T1000 (cell line): ENCODE measurements at regions not wholly inside any gene's neighbourhood (a gene's known extent, or its start where the extent isn't known, plus 50 kb on each side); places are given as distances from the start of the nearest gene placed in this dataset.

Experiments
- DNase-seq: peaks from one replicate; lab custom pipeline; 2025; ENCODE audit warnings: mixed read lengths; lab: John Stamatoyannopoulos, UW

DNA sequence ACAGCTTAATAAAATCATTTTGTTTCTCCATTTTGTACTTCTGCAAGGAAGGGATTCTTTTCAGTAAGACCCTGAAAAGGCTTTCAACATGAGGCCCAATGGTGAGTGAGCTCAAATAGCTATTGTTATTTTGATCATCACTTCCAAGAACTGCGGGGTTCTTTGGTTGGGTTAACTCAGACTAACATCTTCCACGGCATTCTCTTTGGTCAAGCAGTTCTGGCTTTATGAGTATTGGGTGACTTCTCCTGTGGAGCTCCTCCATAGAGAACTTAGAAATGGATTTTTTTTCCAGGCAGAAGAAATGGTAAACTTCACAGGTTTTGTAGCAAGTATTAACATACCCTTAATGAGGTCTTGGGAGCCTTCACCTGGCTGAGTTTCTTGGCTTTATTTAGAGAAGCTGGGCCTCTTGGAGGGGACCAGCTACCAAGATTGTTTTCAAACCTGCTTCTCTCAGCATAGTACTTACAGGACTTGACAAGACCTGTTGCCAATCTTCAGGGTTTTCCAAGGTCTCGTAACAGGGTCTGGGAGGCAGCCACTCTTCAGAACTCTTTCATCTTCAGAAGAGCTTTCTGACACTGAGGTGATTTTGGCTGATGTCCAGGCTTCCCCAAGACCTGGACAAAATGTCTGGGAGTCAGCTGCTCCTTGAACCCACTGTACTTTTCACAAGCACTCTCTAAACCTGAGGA is 353.2 kb upstream of the ETAA1 start:
- DNase-seq: no peak

GRCh38 chr2:67046591-67046990 is 350.5 kb upstream of the ETAA1 start:
- no peak for DNase-seq

DNA sequence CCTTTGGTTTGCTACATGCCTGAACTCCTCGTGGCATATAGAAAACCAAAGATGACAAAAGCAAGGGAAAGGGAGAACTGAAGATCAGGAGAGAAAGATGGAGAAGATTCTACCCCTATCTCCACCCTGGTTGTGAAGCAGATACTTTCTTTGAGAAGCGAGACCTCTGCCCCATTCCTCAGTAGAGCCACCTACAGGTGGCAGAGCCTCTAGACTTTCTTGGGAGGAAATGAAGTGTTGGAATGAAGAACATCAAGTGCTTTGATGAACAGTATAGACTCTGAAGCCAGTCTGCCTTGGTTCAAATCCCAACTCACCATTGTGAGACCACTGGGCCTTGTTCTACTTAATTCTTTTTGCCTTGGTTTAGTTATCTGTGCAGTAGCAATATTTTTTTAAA is 348.8 kb upstream of the ETAA1 start:
- DNase-seq: no peak

GRCh38 chr2:67050622-67051021 is 346.5 kb upstream of the ETAA1 start:
- DNase-seq: no peak

- no peak for DNase-seq
Measured at GRCh38 chr2:67054728-67055127, 342.4 kb upstream of the ETAA1 start.

DNA sequence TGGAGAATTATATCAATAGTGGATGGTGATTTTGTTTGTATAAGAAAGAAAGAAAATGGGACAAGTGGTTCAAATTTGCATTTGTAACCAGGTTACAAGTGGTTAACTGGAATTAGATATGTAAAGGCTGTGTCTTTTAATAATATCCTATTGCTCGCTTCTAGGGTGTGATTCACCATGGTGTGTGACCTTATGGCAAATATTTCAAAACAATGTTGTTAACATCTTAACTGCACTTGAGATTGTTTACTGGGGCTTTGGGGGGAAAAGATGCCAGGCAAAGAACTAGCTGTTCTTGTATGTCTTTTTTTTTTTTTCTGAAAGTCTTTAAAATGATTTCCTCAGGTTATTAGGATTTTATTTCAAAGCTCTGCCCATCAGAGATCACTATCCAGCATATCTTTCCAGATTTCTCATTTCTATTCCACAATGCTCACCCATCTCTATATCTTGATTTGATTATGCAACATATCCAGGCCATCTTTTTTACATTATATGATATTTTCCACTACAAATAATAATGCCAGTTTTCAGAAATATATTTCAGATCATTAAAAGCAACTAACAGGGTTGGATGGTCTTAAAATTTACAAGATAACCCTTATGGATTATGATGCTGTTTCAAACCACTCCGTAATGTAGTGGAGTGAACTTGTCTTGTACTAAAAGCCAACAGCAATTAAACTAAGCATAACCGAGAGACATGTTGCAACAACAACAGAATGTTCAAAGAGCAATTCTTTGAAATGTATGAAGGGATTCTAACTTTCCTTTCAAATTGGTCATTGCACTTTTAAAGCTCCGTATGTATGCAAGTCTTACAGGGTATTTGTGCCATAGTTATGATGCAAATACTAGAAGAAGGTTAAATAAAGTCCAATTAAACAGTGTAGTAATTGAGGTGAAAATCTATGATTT is 341.5 kb upstream of the ETAA1 start:
- DNase-seq: no peak

- DNase-seq: no peak
Measured at GRCh38 chr2:67057123-67057522, 340.0 kb upstream of the ETAA1 start.

DNA sequence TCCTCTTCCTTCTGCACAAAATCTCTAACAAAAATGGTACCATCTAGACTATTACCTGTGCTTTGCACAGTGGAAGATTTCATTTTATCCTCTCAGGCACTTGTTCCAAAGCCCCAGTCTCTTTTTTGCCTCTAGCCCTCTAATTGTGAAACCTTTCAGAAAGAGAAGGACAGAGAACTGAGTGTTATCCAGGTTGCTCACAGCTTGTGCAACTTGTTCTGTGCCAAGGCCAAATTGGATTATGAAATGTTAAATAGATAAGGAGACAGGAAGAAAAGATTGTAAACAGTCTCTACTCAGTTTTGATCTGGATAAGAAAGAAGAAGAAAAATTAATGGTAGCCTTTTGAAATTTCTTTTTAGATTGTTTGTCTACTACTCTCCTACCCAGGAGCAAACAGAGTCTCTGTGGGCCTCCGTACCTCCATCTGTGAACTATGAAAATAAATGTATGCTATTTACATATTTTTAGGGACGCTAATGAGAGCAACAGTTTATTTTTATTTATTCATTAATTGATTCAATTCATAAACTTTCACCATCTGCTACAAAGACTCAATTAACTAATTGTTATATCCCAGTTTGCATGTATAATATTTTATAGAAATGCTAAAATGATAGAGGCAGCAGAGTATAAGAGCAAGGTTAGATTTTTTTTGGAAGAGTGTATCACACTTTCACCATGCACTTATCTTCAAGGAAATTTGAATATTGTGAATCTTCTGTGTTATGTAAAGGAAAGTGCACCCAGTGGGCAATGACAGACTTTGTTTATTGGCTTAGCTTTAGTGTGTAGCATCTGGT is 339.0 kb upstream of the ETAA1 start:
- DNase-seq: no peak

DNA sequence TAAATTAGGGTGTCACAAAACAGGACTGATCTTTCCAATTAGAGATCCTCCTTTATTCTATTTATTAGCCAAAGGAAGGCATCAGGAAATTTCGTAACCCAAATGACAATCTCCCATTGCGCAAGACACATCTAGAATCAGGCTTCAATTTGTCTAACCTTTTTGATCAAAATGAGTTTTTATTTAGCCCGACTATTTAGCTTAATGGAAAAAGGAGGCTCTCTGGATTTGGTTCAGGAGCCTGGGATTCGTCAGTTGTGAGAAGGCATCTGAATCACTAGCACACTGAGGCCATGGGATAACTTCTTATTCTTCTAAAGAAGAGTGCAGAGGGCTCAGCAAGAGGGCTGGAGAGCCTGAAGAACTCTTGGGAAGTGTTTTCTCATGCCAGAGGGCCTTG is 332.1 kb upstream of the ETAA1 start:
- no peak for DNase-seq

- DNase-seq: no peak
Measured at GRCh38 chr2:67066782-67067181, 330.4 kb upstream of the ETAA1 start.

DNA sequence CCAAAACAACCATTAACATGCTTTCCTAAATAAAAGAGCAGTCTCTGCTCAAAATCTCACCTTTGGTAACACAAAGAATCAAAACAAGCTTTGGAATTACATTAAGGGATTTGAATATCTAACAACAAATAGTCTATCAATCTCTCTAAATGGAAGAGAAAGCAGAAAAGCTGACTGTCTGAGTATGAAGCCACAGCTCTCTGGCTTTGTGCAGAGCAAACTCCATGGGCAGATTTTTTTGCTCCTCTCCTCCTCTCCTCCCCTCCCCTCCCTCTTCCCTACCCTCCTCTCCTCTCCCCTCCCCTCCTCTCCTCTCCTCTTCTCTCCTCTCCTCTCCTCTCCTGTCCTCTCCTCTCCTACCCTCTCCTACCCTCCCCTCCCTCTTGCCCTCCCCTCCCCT is 329.5 kb upstream of the ETAA1 start:
- no peak for DNase-seq

DNA sequence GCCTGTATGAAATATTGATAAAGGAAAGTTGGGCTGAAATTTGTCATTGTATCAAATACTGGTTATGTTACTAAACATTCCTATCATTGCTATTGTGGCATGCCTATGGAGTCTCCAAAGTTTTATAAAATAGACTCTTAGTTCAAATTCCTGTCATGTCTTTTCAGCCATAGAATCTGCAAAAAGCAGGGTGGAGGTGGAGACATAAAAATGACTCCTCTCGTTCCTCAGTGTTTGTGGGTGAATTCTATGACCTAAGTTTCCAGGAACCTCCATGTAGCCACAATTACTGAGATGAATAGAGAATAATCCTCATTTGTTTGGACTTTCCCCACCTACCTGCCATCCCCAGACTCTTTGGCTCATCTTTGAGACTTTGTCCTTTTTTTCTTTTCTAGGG is 326.3 kb upstream of the ETAA1 start:
- no peak for DNase-seq

DNA sequence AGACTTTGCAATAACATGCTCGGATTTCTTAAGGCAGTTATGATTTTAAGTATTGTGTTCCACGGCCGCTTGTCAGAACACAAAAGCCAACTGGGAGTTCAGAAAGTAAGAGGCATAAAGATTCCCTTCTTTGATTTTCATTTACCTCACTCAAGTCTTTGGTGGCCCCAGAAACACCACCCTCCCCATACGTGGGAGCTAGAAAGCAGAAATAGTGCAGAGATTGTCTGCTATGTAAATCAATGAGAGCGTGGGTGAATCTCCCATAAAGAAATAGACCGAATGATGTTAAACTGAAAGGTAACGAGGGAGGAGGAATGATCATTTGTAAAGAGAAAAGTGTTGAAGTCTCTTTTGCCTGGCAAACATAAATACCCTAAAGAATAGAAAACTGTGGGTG is 322.1 kb upstream of the ETAA1 start:
- no peak for DNase-seq

GRCh38 chr2:67075530-67076238 is 321.4 kb upstream of the ETAA1 start:
- DNase-seq: no peak

DNA sequence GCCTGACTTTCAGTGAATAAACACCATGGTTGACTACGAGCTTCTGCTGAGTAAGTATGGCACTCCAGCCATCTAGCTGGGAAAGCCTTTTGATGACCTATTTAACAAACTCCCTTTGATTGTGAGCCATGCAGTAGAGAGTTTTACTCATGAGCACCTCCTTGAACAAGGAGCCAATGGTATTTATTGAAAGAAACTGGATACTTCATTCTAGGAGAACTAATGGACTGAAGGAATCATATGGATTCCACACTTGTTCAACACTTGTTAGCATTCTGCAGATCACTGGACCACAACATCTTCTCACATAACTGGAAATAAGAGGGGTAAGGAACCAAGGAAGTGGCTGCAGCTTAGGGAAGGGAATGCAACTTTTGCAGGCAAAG is 320.9 kb upstream of the ETAA1 start:
- no peak for DNase-seq

DNA sequence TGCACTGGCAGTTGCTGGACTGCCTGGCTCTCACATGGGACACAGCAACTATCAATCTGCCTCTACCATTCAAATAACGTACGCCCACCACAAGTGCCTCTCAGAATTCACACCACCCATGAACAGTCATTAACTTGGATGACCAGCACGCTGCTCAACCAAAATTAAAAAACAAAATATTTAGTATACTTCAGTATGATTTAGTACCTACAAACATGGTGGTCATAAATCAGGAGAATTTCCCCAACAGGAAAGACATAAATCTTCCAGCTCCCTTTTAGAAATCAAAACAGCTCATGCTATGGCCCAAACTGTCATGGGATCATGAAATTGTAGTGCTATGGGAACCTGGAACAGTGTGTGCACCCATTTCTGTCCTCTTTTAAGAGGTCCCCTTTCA is 317.4 kb upstream of the ETAA1 start:
- DNase-seq: no peak

DNA sequence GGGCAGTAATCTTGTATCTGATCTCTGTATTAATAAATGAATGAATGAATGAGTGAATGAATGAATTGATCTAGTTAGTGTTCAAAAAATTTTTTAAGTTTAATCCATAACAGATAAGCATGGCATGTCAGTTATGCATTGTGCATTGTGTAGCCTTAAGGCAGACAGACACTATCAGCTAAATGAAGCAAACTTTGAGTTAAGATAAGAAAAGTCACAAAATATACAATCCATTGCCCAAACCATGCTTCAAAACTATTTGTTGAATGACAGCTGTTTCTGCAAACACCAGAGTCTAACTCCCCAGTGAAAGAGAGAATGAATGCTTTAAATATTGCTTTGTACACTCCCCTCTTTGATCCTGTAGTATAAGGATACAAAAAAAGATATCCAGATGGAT is 314.3 kb upstream of the ETAA1 start:
- no peak for DNase-seq

GRCh38 chr2:67083951-67084350 is 313.2 kb upstream of the ETAA1 start:
- DNase-seq: no peak

GRCh38 chr2:67085146-67085545 is 312.0 kb upstream of the ETAA1 start:
- no peak for DNase-seq

DNA sequence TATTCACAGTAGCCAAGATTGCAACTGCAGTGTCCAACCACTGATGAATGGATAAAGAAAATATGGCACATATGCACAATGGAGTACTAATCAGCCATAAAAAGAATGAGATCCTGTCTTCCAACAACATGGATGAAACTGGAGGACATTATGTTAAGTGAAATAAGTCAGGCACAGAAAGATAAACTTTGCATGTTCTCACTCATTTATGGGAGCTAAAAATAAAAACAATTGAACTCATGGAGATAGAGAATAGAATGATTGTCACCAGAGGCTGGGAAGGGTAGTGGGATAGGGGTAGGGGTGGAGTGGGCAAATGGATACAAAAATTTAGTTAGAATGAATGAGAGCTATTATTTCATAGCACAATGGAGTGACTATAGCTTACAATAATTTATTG is 305.5 kb upstream of the ETAA1 start:
- DNase-seq: no peak

DNA sequence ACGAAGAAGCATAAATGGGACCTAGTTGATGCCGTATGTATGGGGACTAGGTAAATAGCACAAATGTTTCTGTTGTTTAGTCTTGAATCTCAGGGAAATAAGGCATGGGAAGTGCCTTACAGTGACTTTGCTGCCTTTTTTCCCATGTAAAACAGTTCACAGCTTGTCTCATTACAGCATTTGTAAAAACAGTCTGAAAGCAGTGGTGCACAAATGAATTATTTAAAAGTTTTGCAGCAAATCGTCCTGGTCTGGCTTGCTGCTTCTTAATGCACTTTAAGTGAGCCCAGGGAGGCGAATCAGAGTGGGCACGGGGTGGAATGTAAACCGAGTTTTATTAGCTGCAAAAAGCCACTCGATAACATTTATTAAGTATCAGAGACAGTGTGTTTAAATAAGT is 302.0 kb upstream of the ETAA1 start:
- no peak for DNase-seq

- no peak for DNase-seq
Measured at GRCh38 chr2:67096886-67097285, 300.2 kb upstream of the ETAA1 start.
